DMS 273 (cell line): ENCODE measurements at regions not wholly inside any gene's neighbourhood (a gene's known extent, or its start where the extent isn't known, plus 50 kb on each side); places are given as distances from the start of the nearest gene placed in this dataset.

Experiments used
- DNase-seq: peaks from one replicate; lab custom pipeline; 2025; ENCODE audit not compliant: unreplicated experiment; lab: John Stamatoyannopoulos, UW

- no peak for DNase-seq
These were observed 216.0 kb downstream of the PMP22 start for GRCh38 chr17:15048933-15049794.

DNA sequence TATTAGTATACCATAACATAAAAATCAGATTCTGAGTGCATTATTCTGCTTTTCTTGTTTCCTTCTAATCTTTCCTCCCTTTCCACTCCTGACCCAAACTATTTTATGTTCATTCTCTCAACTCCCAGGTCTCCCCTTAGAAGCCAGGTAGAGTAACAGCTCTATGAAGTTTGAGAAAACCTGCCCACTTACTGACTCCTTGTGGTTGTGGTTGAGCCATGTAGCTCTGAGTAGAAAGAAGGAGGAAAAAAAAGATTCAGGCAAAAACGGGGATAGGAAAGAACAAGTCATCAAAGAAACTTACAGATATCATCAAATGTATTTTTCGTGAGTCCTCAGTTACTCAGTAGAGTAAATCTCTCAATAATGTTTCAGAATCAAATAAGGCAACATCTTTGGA is 216.7 kb downstream of the PMP22 start:
- no peak for DNase-seq

DNA sequence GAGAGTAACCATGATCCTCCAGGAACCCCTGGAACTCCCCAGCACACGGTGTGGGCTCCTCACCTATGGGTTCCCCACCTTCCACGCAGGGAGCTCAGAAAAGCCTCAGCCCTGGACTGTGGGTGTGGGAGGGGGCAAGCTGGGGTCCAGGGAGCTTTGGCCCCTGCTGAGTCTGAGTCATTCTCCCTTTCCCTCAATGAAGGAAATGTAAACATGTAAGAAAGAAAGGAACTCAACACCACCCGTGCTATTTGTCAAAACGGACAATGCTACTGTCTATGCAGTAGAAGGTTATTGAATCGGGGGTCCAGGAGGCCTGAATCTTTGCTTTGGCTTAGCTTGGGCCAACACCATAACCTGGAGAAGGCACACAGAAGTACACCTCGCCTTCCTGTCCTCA is 222.8 kb downstream of the PMP22 start:
- DNase-seq: no peak

DNA sequence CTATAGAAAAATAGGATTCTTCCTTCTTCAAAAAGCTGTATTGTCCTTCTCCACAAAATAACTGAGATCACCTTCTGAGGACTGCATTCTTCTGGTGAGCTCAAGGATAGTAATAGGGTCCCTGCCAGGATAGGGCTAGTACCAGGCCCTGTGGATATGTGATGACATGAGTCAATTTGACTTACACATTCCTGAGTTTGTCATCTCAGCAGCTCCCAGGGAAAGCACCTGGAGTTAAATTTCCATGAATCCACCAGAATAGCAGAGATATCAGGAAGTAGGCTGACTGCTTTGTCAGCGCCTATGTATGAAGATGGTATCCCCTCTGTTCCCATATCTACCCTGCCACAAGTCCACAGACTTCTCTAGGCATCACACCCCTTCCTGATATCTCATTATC is 225.8 kb downstream of the PMP22 start:
- no peak for DNase-seq

GRCh38 chr17:15038656-15039055 is 226.5 kb downstream of the PMP22 start:
- no peak for DNase-seq

GRCh38 chr17:15036238-15036637 is 228.9 kb downstream of the PMP22 start:
- no peak for DNase-seq

DNA sequence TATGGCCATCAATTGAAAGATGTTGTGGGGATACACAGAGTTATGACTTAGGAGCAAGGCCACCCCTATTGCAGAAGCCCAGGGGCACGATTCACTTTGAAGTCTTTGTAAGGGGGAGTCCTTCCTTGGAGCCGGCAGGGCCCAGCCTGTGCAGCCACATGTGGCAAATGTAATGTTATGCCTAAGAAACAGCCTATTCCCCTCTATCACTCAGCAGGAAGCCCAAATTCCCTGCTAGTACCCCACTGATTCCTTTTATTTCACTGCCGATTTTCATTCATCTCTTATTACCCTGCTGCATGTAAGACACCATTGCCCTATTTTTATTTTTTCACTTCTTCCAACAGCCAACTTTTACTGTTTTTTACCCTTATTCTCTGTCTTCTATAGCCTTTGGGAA is 233.2 kb downstream of the PMP22 start:
- DNase-seq: no peak

- no peak for DNase-seq
These were observed 235.7 kb downstream of the PMP22 start for GRCh38 chr17:15029469-15029868.

GRCh38 chr17:15027853-15028252 is 237.3 kb downstream of the PMP22 start:
- DNase-seq: no peak

GRCh38 chr17:15026088-15026487 is 239.0 kb downstream of the PMP22 start:
- no peak for DNase-seq

DNA sequence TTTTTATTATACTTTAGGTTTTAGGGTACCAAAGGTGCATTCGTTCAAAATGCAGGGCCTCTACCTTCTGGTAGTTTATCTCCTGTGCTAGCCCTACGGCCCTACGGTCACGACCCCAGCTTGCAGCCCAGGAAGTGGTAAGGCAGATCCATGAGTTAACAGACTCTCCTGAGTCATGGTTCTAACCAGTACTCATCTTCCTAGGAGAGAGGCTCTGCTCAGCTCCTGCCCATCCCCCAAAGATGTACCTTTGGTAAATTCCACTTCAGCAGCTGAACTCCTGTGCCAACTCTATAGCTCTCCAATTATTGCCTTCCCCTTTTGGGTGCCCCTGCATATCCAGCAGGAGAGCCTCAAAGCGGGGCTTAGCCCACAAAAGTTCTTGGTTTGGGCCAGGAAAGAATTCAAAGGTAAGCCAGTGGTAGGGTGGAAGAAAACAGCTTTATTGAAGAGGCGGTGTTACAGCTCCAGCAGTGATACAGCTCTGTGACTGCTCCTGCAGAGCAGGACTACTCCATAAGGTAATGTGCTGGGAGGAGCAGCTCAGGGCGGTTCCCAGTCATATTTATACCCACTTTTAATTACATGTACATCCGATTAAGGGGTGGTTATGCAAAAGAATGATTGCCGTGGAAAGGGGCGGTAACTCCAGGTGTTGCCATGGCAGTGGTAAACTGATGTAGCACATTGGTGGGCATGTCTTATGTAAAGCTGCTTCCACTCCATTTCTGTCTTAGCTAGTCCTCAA is 241.4 kb downstream of the PMP22 start:
- no peak for DNase-seq

GRCh38 chr17:15019158-15019557 is 246.0 kb downstream of the PMP22 start:
- no peak for DNase-seq

DNA sequence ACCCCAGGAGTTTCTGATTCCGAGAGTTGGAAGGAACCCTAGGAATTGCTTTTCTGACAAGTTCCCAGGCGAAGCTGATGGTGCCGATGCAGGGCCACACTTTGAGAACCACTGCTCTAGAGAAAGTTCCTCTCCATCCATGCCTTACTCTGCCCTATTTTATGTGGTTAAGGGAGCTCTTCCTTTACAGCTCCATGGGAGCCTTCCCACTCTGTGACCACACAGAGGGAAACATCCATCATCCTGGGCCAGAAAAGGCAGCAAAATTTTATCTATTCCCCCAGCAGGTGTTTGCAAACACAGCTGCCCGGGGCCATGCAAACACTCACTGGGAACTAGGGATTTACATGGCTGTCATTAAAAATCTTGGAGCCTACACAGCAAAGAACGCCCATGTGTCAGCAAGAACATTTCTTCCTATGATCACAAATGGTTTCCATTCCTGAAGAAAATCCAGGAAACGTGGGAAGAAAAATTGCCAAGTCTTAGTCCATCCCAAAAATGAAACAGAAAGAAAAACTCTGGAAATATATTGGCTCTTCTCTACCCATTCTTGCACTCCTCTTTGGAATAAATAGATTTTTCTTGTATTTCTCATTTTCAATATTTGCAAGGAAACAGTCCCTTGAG is 252.7 kb downstream of the PMP22 start:
- no peak for DNase-seq

DNA sequence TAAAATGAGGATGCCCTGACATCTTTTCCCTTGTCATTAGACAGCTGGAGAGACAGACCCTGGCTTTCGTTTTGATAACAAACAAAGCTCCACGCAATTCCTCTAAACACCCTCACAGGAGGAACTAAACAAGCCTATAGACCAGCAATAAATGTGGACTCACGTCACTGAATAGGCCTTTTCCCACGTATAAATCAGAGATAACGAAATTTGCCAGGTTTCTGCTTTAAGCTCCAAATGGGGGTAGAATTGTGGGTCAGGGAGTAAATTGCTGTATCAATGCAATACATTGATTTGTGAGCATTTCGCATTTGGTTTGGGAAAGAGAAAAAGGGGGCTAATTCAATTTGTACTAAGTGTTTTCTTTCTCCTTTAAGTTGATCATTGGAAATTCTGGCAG is 256.0 kb downstream of the PMP22 start:
- DNase-seq: no peak

DNA sequence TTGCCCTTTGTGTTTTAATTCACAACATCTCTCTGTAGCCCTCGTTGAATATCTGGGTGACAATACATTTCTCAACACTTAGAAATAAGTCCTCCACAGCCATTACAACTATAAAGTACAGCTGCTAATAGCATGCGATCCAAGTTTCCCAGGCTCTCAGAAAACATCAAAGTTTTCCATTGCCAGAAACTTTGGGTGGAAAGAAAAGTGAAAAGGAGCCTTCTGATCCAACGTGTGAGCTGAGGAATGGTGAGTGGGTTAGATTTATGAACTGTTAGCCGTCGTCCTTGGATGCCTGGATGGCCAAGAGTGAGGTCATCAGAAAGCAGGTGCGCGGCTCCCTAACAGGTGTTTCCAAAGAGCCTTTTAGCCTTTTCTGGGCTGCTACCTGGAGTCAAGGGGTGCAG is 258.0 kb downstream of the PMP22 start:
- no peak for DNase-seq

DNA sequence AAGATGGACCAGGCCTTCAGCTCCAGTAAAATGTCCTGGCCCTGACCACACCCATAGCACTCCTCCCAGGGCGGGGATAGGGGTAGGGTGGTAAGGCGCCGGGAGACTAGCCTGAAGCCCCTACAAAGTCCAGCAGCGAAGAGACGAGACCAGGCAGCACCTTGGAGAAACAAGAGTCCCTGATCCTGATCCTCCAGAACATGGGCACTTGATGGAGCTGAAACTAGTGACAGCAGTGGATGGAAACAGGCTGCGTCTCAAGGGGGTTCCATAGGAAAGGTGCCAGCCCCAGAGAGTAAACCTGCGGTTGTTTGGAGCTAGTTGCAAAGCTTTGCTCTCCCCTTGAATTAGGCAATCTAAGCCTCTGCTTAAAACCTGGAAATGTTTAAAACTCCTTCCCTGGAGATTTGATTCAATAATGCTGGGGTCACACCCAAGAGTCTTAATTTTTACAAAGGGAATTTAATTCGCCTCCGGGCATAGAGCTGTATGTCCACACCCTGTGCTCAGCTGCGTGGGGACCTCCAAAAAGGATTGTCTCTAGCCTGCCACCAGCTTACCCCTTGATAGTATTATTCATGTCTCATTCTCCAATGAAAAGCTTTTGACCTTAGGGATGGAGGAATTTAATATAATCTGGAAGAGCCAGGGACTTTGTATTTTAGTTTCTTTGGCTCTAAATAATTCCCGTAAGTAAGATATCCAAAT is 258.6 kb downstream of the PMP22 start:
- no peak for DNase-seq

- no peak for DNase-seq
These were observed 264.5 kb downstream of the PMP22 start for GRCh38 chr17:15000661-15001060.

DNA sequence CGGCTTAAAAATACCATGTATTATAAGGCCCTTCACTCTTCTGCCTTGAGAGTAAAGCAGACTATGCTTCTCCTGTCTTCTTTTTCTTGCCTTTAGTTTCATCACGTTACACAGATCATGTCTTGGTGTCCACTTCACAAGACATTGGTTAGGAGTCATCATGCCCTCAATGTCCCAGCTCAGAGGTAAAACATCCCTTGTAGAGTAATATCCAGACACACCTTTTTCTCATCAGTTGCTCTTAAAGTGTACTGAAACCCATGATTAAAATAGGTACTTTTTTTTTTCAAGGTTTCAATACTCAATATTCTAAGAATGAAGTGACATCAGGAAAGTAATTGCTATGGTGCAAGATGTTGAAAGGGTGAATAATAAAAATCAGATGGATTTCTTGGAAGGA is 267.8 kb downstream of the PMP22 start:
- DNase-seq: no peak

DNA sequence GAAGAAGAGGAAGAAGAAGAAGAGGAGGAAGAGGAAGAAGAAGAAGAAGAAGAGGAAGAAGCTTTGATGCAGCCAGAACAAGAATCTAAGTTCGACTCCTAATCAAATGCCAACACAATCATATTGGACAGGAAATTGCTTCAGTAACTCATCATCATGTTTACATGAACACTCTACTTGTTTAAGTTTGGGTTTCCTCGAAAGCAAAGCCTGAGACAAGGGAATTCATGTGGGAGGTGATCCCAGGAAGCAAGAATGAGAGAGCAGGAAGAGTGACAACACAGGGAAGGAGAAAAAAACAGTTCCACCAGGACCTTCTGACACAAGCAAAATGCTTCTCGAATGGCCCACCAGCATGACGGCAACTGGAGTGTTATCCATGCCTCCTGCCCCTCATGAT is 279.0 kb downstream of the PMP22 start:
- DNase-seq: no peak

- no peak for DNase-seq
These were observed 292.3 kb downstream of the PMP22 start for GRCh38 chr17:14972844-14973243.

DNA sequence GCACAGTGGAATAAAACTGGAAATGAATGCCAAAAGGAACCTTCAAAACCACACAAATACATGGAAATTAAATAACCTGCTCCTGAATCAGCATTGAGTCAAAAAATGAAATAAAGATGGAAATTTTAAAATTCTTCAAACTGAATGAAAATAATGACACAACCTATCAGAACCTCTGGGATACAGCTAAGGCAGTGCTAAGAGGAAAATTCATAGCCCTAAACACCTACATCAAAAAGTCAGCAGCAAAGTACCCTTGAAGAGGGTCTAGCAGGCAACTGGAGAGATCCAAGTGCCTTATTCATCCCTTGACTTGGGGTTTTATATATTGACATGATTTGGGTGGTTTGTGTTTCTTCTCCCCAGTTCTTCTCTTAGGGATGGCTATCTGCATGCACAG is 294.1 kb downstream of the PMP22 start:
- no peak for DNase-seq
